GM19463 (cell line): ENCODE measurements at regions not wholly inside any gene's neighbourhood (a gene's known extent, or its start where the extent isn't known, plus 50 kb on each side); places are given as distances from the start of the nearest gene placed in this dataset.

ENCODE experiments used
- ATAC-seq: cut with Tn5 transposase; IDR thresholded peaks from one replicate; pipeline ENCODE4 v1.9.1; 2021; ENCODE audit warnings: mild to moderate bottlenecking, moderate library complexity; ENCODE audit not compliant: unreplicated experiment

GRCh38 chr9:12463641-12464040 lies 229.5 kb upstream of the TYRP1 start:
- ATAC-seq = no peak

GRCh38 chr9:12464400-12464799 lies 228.8 kb upstream of the TYRP1 start:
- no peak for ATAC-seq

DNA sequence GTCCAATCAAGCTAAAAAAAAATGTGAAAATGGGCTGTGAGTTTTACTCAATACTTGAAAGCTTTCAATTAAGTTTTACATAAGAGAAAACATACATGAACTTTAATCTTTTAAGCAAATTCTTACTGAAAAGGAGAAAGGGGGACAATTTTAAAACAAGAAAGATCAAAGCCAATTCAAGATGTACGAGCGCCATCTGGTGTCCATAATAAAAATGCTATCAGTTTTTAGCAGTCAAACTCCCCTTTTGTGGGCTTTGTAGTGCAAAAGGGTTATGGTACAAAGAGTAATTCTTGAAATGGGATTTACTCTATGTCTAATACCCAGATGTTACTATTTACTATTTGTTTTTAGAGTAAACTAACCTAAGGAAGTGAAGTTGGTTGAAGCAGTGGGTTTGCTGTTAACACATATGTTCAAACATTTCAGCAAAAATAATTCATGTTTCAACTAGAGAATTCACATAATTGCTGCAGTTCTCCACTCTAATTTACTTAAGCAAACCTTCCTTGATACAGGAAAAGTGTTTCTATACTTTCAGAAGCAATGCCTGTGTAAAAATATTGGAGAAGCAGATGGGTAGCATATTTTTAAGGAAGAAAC lies 228.2 kb upstream of the TYRP1 start:
- no peak for ATAC-seq

DNA sequence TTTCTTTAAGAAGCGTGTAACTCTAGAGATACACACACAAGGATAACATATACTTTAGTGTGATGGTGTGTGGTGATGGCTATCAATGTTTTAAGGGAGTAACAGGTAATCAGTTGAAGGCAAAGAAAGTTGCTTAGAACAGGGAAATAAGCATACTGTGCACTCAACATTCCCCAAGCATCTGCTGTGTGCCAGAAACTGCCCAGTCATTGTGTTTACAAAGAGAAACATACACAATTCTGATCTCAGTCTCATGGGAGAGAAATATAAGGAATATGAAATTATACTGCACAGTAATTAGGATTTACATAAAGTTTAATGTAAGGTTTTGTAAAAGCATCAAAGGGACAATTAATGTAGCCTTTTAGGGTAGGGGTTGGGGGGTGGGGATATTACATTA lies 224.1 kb upstream of the TYRP1 start:
- ATAC-seq = no peak

- ATAC-seq = no peak
Measured at GRCh38 chr9:12494411-12494810, 198.8 kb upstream of the TYRP1 start.

DNA sequence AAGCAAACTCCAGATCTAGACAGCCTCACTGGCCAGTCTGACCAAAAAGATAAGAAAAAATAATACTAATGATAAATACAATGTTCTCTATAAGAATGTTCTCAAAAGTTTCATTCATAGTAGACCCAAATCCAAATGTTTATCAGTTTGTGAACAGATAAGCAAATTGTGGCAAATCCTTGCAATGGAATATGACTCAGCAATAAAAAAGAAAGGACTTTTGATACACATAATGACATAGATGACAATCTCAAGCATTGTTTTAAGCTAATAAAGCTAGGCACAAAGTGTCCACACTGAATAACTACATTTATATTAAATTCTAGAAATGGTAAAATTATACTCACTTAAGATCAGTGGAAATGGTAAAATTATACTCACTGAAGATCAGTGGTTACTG lies 195.4 kb upstream of the TYRP1 start:
- no peak for ATAC-seq

- no peak for ATAC-seq
Measured at GRCh38 chr9:12502520-12502919, 190.7 kb upstream of the TYRP1 start.

DNA sequence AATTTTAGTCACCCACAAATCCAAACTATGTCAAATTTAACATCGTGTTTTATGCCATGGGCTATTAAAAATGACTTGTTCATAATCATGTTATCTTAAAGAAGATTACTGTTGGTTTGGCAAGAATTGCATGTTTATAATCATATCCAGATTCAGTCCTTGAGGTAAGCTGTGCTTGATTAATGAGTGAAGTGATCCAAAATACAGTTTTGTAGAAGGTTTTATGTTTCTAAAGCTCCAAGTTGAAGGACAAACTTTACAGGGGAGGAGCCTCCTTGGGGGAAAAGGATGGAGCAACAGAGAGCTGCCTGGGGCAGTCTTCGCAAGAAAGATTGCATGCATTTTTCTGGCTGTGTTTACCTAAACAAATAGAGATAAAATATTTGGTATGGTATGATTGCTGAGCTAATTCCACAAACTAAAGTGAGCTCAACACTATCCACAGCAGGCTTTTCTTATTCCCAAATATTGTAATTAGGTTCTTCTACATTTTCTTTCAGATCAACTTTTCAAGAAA lies 189.5 kb upstream of the TYRP1 start:
- ATAC-seq = no peak

GRCh38 chr9:12510551-12510950 lies 182.6 kb upstream of the TYRP1 start:
- ATAC-seq = no peak

DNA sequence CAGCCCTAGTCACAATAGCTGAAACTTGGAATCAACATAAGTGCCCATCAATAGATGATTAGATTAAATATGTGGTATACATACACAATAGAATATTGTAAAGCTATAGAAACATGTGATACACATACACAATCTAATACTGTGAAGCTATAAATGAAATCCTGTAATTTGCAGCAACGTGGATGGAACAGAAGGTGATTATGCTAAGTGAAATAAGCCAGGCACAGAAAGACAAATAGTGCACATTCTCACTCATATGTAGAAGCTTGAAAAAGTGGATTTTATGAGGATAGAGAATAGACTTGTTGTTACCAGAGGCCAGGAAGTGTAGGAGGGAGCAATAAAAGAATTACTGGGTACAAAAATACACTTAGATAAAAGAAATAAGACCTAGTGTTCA lies 181.5 kb upstream of the TYRP1 start:
- ATAC-seq = no peak

GRCh38 chr9:12516031-12516430 lies 177.2 kb upstream of the TYRP1 start:
- ATAC-seq = no peak

- no peak for ATAC-seq
Measured at GRCh38 chr9:12516573-12516972, 176.6 kb upstream of the TYRP1 start.

GRCh38 chr9:12538842-12539579 lies 154.2 kb upstream of the TYRP1 start:
- no peak for ATAC-seq

DNA sequence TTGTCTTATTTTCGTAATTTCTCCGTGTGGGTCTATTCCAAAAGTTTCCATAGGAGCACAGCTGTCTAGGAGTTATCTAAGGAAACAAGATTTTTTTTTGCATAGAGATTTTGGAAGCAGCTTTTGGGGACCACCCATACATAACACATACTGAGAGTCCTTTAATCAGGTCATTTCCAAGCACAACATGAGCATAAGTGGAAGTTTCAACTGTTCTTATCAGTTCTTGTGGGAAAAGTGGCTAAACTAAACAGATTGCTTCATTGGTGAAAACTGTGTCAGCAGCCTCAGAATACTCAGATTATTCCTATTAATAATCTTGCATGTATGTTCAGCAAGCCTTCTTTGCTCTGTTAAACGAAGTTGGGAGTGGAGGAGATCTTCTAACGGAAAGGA lies 153.6 kb upstream of the TYRP1 start:
- ATAC-seq = no peak

GRCh38 chr9:12544700-12545099 lies 148.5 kb upstream of the TYRP1 start:
- no peak for ATAC-seq

GRCh38 chr9:12554636-12555035 lies 138.5 kb upstream of the TYRP1 start:
- no peak for ATAC-seq

- ATAC-seq = no peak
Measured at GRCh38 chr9:12566404-12567090, 126.6 kb upstream of the TYRP1 start.

- no peak for ATAC-seq
Measured at GRCh38 chr9:12584656-12585522, 108.3 kb upstream of the TYRP1 start.

DNA sequence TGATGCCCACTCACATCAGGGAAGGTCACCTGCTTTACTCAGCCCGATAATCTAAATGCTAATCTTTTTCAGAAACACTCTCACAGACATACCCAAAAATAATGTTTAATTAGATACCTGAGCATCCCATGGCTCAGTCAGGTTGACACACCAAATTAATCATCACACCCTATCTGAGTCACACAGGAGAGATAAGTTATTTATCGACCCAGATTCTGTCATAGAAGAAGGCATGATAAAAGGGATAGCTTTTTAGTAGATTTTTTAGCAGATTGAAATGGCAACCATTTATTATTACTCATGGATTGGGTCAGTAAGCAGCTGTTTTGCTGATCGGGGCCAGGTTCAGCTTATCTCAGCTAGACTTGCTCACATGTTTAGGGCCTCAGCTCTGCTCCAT lies 97.8 kb upstream of the TYRP1 start:
- no peak for ATAC-seq

- no peak for ATAC-seq
Measured at GRCh38 chr9:12604164-12604821, 88.9 kb upstream of the TYRP1 start.
